SJCRH30 (cell line): ENCODE measurements at regions not wholly inside any gene's neighbourhood (a gene's known extent, or its start where the extent isn't known, plus 50 kb on each side); places are given as distances from the start of the nearest gene placed in this dataset.

Experiments used
- DNase-seq, 2 experiments: peaks; one replicate each; pipeline ENCODE4 v3.0.0-alpha.2; 2015 to 2020
- H3K27ac ChIP-seq: fragments of 250-450 bp; sonication (Bioruptor Pico); 2 replicates; pipeline ENCODE4 v1.5.1; 2020; ENCODE audit warnings: mild to moderate bottlenecking, moderate library complexity
- H3K27me3 ChIP-seq: fragments of 250-450 bp; sonication (Bioruptor Pico); 2 replicates; pipeline ENCODE4 v1.5.1; 2020; ENCODE audit warnings: mild to moderate bottlenecking, moderate library complexity
- H3K36me3 ChIP-seq: fragments of 250-450 bp; sonication (Bioruptor Pico); 2 replicates; pipeline ENCODE4 v1.5.1; 2020; ENCODE audit warnings: mild to moderate bottlenecking, moderate library complexity
- H3K4me1 ChIP-seq: fragments of 250-450 bp; sonication (Bioruptor Pico); 2 replicates; pipeline ENCODE4 v1.5.1; 2020; ENCODE audit warnings: mild to moderate bottlenecking, moderate library complexity
- H3K4me3 ChIP-seq: fragments of 250-450 bp; sonication (Bioruptor Pico); 2 replicates; pipeline ENCODE4 v1.5.1; 2020; ENCODE audit warnings: mild to moderate bottlenecking, moderate library complexity
- H3K9me3 ChIP-seq: fragments of 250-450 bp; sonication (Bioruptor Pico); replicated peaks from 2 replicates; pipeline ENCODE4 v1.5.1; 2020; ENCODE audit warnings: mild to moderate bottlenecking, moderate library complexity

DNA sequence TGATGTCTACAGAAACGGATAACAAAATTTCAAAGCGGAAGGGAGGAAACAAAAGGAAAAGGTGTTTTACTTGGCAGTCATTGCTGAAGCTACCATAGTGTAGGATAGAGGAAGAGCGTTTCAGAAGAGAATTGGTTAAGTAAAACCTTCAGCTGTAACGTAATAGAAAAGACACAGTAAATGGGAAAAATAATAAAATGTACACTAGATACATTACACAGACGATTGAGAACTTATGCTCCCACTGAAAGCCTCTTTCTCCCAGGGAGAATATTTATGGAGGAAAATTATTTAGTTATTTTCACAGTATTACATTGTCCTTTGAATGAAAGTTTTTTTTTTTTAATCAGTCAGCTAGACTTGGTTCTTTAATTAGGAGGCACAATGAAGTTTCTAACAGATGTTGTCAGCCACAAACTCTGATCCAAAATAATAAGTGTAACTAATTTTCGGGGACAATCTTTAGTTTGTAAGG is 90.7 kb upstream of the PRDM1 start:
- H3K27me3 ChIP-seq, result no peaks in the 10 kb centered on the region
- no peak overlapping the region for H3K4me3 ChIP-seq

DNA sequence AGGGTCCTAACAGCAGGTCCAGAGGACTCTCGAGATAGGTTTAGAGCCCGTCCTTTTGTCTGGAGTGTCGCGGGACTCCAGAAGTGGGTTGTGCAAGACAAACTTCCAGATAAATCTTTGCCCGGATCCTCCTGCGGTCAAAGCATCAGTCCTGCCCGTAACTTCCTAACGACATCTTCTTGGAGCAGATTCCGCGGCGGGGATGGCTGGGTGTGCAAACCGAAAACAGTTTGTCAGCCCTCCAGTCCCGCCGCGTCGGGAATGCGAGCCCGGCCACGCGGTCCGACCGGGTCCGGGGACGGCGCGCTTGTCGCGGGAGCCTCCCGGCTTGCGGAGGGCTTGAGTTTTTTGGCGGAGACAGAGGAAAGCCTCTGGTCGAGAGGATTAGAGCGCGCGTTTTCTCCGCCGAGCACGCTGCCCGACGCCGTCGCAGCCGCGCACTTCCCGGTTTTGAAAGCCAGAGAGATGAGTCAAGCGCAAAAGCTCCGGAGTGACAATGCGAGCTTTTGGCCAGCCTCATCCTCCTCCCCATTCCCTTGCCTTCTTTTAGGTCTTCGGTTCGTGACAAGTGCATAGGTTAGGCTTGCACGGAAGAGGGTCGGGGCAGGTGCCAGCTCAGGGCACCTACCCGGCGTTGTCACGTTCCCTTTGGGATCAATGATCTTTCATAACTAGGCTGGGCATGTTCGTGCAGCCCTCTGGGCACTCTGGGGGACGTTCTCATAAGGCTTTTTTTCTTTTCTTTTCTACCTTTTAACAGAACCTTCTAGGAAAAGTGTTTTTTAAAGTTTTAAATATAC is 91.3 kb upstream of the PRDM1 start:
- Histone ChIP-seq H3K27ac (no peak overlapping the region), H3K27me3 (no peaks in the 10 kb centered on the region), H3K36me3 (no peaks in the 10 kb centered on the region), H3K4me1 (no peaks in the 10 kb centered on the region), H3K9me3 (no peaks in the 10 kb centered on the region; the same call in 1 of the 2 replicates), H3K4me3 (no peak overlapping the region)
- DNase-seq, result no peak

More for the DNA sequence above, 90.7 kb upstream of the PRDM1 start:
- no peaks in the 10 kb centered on the region; the same call in 1 of the 2 replicates for H3K9me3 ChIP-seq
- no peak overlapping the region for H3K27ac ChIP-seq
- H3K4me1 ChIP-seq, result no peaks in the 10 kb centered on the region
- no peaks in the 10 kb centered on the region for H3K36me3 ChIP-seq
- DNase-seq, result no peak

DNA sequence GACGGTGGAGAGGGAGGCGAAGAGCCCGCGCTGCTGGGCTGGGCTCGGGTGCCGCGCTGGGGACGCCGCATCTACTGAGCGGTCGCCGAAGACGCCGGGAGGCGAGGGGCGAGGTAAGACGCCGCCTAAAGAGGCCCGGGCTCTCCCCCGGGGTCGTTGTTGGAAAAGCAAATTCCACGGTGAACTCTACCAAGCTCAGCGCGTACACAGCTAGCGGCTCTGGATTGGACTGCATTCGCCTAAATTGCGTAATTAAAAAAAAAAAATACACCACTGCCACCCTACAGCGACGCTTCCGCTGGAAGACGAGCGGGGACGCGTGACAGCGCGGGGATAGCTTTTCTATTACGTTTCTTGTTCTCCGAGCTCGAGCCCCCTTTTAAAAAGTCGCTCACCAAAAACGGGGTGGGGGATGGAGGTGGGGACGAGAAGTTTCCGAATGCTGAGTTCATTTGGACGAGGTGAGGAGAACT is 92.0 kb upstream of the PRDM1 start:
- H3K27ac ChIP-seq, result no peak overlapping the region
- no peaks in the 10 kb centered on the region for H3K36me3 ChIP-seq
- H3K4me1 ChIP-seq, result no peaks in the 10 kb centered on the region
- DNase-seq, result no peak
- H3K9me3 ChIP-seq, result no peaks in the 10 kb centered on the region; the same call in 1 of the 2 replicates
- H3K4me3 ChIP-seq, result no peak overlapping the region
- no peaks in the 10 kb centered on the region for H3K27me3 ChIP-seq

DNA sequence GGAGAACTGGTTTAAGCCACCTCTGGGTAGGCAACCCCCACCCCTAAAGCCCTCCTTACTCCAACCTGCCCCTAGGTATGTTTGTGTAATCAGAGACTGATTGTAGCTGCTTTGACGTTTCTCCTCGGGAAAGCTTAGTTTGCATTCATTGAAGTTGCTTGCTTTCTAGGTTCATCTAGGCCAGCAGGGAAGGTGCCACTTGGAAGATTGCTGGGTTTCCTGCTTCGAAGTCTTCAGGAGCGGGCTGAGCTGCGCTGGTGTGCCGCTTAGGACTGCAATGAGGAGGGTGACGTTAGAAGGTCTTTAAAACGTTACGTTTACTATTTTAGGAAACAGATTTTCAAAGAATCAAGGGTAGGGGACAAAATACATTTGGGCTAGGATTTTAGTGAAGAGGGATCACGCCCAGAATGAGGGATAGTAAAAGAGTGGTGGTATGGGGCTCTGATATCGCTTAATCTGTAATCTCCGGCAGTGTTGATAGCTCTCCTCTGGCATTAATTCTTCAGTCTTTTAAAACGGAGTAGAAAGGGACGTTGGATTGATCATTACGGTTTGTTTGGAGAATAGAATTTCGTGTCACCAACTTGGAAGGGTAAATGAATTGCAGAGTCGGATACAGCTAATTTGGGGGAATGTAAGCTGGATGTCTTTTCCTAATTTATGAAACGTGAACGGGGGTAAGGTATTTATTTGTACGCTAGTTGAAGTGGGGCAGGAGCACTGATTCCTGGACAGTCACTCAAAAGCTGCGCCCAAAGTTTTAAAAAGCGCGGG is 92.6 kb upstream of the PRDM1 start:
- H3K27ac ChIP-seq, result no peak overlapping the region
- no peaks in the 10 kb centered on the region for H3K27me3 ChIP-seq
- H3K9me3 ChIP-seq, result no peaks in the 10 kb centered on the region; the same call in 1 of the 2 replicates
- no peak overlapping the region for H3K4me3 ChIP-seq
- no peaks in the 10 kb centered on the region for H3K4me1 ChIP-seq
- DNase-seq, result no peak
- H3K36me3 ChIP-seq, result no peaks in the 10 kb centered on the region

DNA sequence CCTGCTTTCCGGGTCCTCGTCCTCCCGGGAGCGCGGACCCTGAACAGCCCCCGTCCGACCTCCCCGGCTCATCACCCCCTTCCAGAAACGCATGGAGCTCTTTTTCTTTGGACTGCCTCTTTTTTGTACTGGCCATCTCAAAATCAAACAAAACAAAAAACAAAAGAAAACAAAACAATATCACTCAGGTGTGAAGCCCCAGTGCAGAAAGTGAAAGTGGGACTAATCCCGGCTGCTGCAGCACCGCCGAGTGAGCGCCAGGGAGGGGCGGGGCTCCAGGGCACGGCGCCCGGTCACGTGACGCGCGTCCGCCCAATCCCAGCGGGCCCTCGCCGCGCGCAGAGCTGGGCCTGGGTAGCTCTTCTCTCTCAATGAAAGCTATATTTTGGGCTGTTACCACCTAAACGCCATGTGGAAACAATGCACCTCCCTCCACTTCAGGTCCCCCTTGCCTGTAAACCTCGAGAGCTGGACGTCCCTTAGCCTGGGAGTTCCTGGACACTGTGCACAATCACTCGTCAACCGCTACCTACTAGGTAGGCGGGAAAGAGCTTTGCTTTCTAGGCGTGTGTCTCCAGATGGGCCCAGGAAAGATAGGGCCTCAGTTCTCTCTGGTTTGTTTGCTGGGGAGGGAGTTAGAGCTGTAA is 93.7 kb upstream of the PRDM1 start:
- Histone ChIP-seq H3K4me1 (no peaks in the 10 kb centered on the region), H3K4me3 (peak overlapping the region; percentile 54), H3K36me3 (no peaks in the 10 kb centered on the region), H3K9me3 (no peaks in the 10 kb centered on the region; the same call in 1 of the 2 replicates), H3K27me3 (no peaks in the 10 kb centered on the region), H3K27ac (no peak overlapping the region)
- peak; percentile 39 to 65 for DNase-seq

DNA sequence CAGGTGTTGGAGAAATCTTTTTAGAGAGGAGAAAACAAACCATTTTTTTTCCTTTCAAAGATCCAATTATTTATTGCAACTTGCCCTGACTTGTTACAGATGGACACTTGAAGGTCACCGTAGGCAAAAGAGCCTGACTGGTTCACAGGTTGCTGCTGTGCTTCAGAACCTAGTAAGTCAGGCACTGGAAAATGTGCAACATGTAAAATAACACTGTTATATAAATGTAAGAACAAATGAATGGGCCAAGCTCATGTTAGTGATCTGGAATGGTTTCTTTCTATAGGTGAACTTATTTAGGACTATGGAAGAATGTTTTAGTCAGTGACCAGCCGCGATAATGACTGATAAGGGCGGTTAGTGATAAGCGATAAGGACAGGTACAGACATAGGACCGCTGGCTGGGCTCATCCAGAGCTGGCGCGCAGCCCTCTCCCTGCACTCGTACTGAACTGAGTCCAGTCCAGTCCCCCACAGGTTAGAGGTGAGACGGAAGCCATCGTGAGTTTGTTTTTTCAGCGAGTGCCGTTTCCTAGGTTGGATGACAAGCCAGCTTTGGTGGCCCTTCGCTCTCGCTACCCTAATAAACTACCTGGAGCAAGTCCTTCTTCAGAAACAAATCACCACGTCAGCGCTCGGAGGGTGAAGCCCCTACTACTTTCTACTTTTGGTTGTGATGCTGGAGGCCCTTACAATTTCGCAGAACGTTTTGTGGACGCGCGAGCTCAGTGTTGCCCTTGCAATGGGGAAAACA is 94.4 kb upstream of the PRDM1 start:
- Histone ChIP-seq H3K27me3 (no peaks in the 10 kb centered on the region), H3K9me3 (no peaks in the 10 kb centered on the region; the same call in 1 of the 2 replicates), H3K4me1 (no peaks in the 10 kb centered on the region), H3K27ac (no peak overlapping the region), H3K4me3 (peak overlapping the region; percentile 54), H3K36me3 (no peaks in the 10 kb centered on the region)
- DNase-seq, result no peak

DNA sequence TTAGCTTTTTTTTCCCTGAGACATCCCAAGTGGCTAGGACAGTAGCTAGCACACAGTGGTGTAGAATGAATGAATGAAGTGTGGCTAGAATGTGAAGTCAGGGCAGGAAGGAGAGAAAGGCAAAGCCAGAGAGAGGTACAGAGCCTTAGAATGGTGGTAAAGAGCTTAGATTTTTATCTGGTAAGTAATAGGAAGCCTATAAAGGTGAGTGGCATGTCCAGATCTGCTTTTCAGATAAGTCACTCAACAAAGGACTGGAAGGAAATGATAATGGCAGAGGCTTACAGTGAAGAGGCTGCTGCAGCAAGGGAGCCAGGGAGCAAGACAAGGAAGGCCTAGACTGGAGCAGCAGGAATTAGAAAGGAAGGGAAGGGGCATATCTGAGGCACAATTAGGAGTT is 96.0 kb upstream of the PRDM1 start:
- H3K4me1 ChIP-seq, result no peaks in the 10 kb centered on the region
- DNase-seq, result no peak
- no peaks in the 10 kb centered on the region for H3K36me3 ChIP-seq
- H3K27ac ChIP-seq, result no peak overlapping the region
- no peak overlapping the region for H3K4me3 ChIP-seq
- no peaks in the 10 kb centered on the region for H3K27me3 ChIP-seq
- no peaks in the 10 kb centered on the region; the same call in 1 of the 2 replicates for H3K9me3 ChIP-seq

DNA sequence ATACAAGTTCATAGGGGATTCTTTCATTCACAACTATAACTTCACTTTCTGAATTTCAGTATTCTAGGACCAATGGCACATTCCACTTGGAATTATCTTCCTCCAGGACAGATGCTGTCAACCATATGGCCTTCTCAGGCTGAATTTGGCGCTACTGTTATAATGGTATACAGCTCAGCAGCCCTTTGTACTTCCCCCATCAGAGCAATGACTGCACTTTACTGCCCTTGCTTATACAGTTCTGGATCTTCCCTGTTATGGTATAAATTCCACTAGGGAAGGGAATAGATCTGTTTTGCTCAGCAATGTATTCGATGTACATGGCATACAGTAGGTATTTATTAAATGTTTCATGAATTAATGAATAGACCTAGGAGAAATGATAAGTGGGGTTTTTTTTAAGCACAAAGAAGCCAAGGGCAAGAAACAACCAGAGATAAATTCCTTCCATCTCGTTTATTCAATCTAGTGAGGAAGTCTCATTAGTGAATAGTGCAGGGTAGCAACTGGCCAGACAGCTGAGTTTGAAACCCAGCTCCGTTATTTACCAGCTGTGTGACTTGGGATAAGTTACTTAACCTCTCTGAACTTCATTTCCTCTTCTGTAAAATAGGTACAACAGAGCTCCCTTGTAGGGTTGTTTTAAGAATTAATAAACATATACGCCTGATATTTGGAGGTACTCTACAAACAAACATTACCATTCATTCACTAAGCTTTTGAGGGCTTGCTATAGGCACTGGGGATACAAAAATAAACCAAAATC is 97.1 kb upstream of the PRDM1 start:
- Histone ChIP-seq H3K36me3 (no peaks in the 10 kb centered on the region), H3K4me1 (no peaks in the 10 kb centered on the region), H3K27ac (no peak overlapping the region), H3K27me3 (no peaks in the 10 kb centered on the region), H3K4me3 (no peak overlapping the region), H3K9me3 (no peaks in the 10 kb centered on the region; the same call in 1 of the 2 replicates)
- no peak for DNase-seq

DNA sequence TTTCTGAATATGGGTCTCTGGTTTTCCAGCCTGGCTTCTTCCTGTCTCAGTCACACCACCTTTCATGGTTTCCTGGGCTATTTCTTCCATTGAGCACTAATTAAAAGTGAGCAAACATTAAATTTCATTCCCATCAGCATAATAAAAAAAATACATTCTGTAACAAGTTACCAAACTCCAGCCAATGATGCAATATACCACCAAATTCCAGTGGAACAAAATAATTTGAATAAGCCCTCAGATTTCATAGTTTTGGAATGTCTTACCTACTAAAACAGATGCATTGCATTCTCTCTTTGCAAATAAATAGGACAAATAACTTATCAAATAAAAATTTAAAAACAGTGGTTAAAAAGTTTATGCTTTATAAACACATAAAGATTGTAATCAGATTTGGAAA is 97.8 kb upstream of the PRDM1 start:
- DNase-seq, result no peak
- Histone ChIP-seq H3K4me3 (no peak overlapping the region), H3K36me3 (no peaks in the 10 kb centered on the region), H3K27me3 (no peaks in the 10 kb centered on the region), H3K27ac (no peak overlapping the region), H3K4me1 (no peaks in the 10 kb centered on the region), H3K9me3 (no peaks in the 10 kb centered on the region; the same call in 1 of the 2 replicates)

DNA sequence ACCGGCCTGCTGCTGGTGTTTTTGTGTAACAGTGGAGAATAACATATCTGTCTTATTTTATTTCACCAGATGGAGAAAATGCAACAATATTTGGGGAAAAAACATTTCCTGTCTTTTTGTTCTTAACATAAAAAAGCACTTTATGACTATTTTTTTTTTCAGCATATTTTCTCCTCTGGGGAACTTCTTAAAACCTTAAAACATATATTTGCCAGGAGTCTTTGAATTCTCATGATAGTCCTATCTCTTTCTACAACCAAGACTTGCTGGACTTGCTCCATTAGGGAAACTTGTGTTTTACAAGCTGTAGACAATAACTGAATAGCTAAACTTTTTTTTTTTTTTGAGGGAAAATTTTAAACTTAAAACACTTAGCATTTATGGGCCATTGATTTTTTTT is 98.6 kb upstream of the PRDM1 start:
- Histone ChIP-seq H3K27ac (no peak overlapping the region), H3K27me3 (no peaks in the 10 kb centered on the region)

DNA sequence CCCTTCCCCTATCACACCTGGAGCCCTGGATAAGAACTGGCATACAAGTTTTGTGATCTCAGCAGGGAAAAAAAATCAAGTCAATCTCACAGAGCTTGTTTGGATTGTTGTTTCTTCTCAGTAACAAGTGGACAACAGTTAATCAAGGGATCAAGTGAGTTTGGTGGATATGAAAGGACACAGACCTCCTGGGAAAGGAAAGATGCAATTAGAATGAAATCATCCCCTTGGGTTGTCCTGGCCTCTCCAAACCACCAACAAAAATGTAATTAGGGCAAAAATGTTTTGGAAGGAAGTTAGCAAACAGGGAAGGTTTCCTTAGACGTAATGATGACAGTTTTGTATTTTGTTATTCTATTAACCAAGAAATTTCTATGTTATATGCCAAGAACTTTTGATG is 99.1 kb upstream of the PRDM1 start:
- H3K27me3 ChIP-seq, result no peaks in the 10 kb centered on the region
- no peaks in the 10 kb centered on the region for H3K36me3 ChIP-seq
- H3K9me3 ChIP-seq, result no peaks in the 10 kb centered on the region
- no peak overlapping the region for H3K4me3 ChIP-seq
- H3K4me1 ChIP-seq, result no peaks in the 10 kb centered on the region
- no peak overlapping the region for H3K27ac ChIP-seq
- DNase-seq, result no peak

More for the DNA sequence above, 98.6 kb upstream of the PRDM1 start:
- no peak overlapping the region for H3K4me3 ChIP-seq
- H3K4me1 ChIP-seq, result no peaks in the 10 kb centered on the region
- H3K36me3 ChIP-seq, result no peaks in the 10 kb centered on the region
- no peaks in the 10 kb centered on the region for H3K9me3 ChIP-seq
- no peak for DNase-seq

DNA sequence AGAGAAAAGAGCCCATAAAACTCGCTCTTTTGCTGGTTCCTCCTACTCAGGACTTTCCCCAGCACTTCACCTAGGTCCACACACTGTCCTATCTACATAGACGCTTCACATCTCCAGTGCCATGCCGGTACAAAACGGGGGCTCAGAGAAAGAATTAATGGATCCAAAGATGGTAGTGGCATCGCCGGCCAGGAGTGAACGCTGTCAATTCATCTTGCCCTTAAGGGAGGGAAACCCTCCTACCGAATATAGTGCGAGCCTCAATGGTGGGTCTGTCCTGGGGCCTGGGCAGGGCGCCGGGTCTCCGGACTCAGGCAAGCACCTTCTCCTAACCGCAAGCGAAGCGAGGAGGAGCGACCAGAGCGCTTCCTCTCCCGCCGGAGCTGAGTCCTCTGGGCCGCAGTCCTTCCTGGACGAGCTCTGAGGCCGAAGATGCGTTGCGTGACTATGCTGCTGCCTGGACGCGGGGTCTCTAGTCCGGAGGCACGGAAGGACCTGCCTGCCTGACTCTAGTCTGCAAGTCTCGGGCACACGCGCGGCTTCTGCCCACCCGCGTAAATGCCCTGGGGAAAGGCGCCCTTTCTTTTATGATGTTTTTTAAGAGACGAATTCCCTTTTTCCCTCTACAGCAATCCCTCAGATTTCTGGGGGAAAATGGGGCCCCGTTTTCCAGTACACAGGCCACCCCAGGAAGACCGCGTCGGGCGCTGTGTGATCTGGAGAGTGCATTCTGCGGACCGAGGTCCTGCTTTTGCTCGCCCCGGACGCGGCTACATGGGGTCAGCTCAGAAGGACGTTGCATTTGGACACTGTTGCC is 100.1 kb upstream of the PRDM1 start:
- Histone ChIP-seq H3K4me1 (no peaks in the 10 kb centered on the region), H3K9me3 (no peaks in the 10 kb centered on the region), H3K27ac (no peak overlapping the region), H3K4me3 (no peak overlapping the region), H3K36me3 (no peaks in the 10 kb centered on the region), H3K27me3 (no peaks in the 10 kb centered on the region)
- DNase-seq, result no peak
